Uterus (tissue), 2 donors: ENCODE measurements at regions not wholly inside any gene's neighbourhood (a gene's known extent, or its start where the extent isn't known, plus 50 kb on each side); places are given as distances from the start of the nearest gene placed in this dataset.

Experiments
- CTCF ChIP-seq, 4 experiments: fragments of 200-600 bp in 2 of 4; fragments of 450-650 bp in 2 of 4; sonication (generic) in 2 of 4; IDR thresholded peaks; one replicate each; pipeline ENCODE4 v1.5.1; 2016 to 2019; ENCODE audit warnings: antibody characterized with exemption in 4 of 4, mild to moderate bottlenecking in 2 of 4, moderate library complexity in 1 of 4
- POLR2A ChIP-seq, 2 donors: fragments of 450-650 bp; IDR thresholded peaks; one replicate each; pipeline ENCODE4 v1.6.1; 2016; ENCODE audit warnings: antibody characterized with exemption in 2 of 2, mild to moderate bottlenecking in 1 of 2, moderate library complexity in 1 of 2

- TF ChIP-seq CTCF (IDR thresholded peaks at IDR 0.05), result no peak
- TF ChIP-seq POLR2A (IDR thresholded peaks at IDR 0.05), result no peak
Measured at GRCh38 chr2:21543630-21544029, 419.9 kb downstream of the TDRD15 start.
